ENCODE measurements at regions not wholly inside any gene's neighbourhood (a gene's known extent, or its start where the extent isn't known, plus 50 kb on each side); places are given as distances from the start of the nearest gene placed in this dataset.

DNA sequence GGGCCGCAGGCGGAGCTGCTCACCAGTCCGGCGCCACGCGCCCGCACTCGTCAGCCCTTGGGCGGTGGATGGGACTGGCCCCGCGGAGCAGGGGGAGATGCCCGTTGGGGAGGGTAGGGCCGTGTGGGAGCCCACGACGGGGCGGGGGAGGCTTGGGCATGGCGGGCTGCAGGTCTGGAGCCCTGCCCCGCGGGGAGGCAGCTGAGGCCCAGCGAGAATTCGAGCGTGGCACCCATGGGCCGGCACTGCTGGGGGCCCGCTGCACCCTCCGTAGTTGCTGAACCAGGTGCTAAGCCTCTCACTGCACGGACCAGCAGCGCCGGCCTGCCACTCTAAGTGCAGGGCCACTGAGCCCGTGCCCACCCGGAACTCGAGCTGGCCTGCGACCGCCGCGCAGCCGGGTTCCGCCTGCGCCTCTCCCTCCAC is 182.4 kb upstream of the ERBB4 start:
- TF ChIP-seq, protein P1, sequence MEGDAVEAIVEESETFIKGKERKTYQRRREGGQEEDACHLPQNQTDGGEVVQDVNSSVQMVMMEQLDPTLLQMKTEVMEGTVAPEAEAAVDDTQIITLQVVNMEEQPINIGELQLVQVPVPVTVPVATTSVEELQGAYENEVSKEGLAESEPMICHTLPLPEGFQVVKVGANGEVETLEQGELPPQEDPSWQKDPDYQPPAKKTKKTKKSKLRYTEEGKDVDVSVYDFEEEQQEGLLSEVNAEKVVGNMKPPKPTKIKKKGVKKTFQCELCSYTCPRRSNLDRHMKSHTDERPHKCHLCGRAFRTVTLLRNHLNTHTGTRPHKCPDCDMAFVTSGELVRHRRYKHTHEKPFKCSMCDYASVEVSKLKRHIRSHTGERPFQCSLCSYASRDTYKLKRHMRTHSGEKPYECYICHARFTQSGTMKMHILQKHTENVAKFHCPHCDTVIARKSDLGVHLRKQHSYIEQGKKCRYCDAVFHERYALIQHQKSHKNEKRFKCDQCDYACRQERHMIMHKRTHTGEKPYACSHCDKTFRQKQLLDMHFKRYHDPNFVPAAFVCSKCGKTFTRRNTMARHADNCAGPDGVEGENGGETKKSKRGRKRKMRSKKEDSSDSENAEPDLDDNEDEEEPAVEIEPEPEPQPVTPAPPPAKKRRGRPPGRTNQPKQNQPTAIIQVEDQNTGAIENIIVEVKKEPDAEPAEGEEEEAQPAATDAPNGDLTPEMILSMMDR (conservative IDR thresholded peaks at IDR 0.05; ENCODE audit: low read length) = no peak
- no peak for TF ChIP-seq EZH2phosphoT487 (IDR thresholded peaks at IDR 0.05; ENCODE audit: borderline replicate concordance, low read depth, low read length)
